BE2C (cell line): ENCODE measurements at regions not wholly inside any gene's neighbourhood (a gene's known extent, or its start where the extent isn't known, plus 50 kb on each side); places are given as distances from the start of the nearest gene placed in this dataset.

Experiments used
- DNase-seq: peaks from one replicate; pipeline ENCODE4 v3.0.0-alpha.2; 2020
- H3K27me3 ChIP-seq: fragments of 250-450 bp; sonication (Bioruptor Pico); 2 replicates; pipeline ENCODE4 v1.5.1; 2020; ENCODE audit warnings: mild to moderate bottlenecking
- H3K36me3 ChIP-seq: fragments of 250-450 bp; sonication (Bioruptor Pico); 2 replicates; pipeline ENCODE4 v1.5.1; 2020; ENCODE audit warnings: mild to moderate bottlenecking
- H3K4me1 ChIP-seq: fragments of 250-450 bp; sonication (Bioruptor Pico); 2 replicates; pipeline ENCODE4 v1.5.1; 2020
- H3K4me3 ChIP-seq: 2 replicates; pipeline ENCODE4 v1.5.1; 2011; ENCODE audit warnings: low read depth, low read length
- H3K9me3 ChIP-seq: fragments of 250-450 bp; sonication (Bioruptor Pico); 2 replicates; pipeline ENCODE4 v1.5.1; 2020
- CTCF ChIP-seq: IDR thresholded peaks from 2 replicates; pipeline ENCODE4 v1.5.1; 2012; ENCODE audit warnings: mild to moderate bottlenecking, low read depth, low read length

- Histone ChIP-seq H3K27me3 (peaks cover 8% of the 10 kb centered on the region), H3K9me3 (no peaks in the 10 kb centered on the region), H3K4me3 (no peak overlapping the region), H3K36me3 (no peaks in the 10 kb centered on the region), H3K4me1 (no peaks in the 10 kb centered on the region)
- no peak for DNase-seq
- no peak for TF ChIP-seq CTCF
Measured at GRCh38 chr11:71354394-71355105, 93.6 kb downstream of the DHCR7 start.

DNA sequence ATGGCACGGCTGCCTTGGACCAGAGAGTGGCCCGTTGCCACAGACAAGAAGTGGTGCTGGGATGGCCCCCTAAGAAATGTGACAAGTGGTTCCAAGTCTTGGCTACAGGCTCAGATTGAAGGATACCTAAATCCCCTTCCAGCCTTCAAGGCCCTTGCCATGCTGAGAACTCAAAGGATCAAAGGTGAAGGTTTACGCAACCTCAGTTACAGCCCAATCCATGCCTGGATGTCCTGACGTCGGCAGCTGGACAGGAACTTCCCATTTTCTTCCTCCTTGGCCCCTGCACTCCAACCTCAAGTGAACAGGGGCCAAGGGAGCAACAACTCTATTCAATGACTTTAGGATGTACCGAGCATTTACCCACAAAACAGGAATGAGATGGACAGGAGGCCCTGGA lies 95.4 kb downstream of the DHCR7 start:
- no peak for TF ChIP-seq CTCF
- no peak for DNase-seq
- Histone ChIP-seq H3K4me3 (no peak overlapping the region), H3K27me3 (peaks cover 14% of the 10 kb centered on the region), H3K9me3 (no peaks in the 10 kb centered on the region), H3K4me1 (no peaks in the 10 kb centered on the region), H3K36me3 (no peaks in the 10 kb centered on the region)

DNA sequence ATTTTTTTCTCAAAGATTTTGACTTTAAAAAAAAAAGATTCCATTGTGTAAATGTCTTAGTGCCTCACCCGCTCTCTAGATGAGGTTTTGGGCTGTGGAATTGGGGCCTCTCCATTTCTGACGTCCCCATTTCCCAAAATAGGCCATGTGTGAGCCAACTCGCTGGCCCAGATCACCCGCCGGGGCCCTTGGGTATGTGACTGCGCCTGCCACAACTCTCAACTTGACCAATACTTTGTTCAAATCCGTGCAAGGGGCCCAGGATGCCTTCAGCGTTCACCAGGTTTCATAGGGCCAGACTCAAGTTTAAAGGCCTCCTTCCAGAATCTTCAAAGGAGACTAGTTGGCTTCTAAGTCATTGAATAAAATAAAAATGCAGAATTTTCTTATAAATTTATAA lies 96.0 kb downstream of the DHCR7 start:
- DNase-seq, result no peak
- no peaks in the 10 kb centered on the region for H3K36me3 ChIP-seq
- H3K9me3 ChIP-seq, result no peaks in the 10 kb centered on the region
- H3K27me3 ChIP-seq, result peaks cover 14% of the 10 kb centered on the region
- no peaks in the 10 kb centered on the region for H3K4me1 ChIP-seq
- no peak overlapping the region for H3K4me3 ChIP-seq
- TF ChIP-seq CTCF, result no peak

DNA sequence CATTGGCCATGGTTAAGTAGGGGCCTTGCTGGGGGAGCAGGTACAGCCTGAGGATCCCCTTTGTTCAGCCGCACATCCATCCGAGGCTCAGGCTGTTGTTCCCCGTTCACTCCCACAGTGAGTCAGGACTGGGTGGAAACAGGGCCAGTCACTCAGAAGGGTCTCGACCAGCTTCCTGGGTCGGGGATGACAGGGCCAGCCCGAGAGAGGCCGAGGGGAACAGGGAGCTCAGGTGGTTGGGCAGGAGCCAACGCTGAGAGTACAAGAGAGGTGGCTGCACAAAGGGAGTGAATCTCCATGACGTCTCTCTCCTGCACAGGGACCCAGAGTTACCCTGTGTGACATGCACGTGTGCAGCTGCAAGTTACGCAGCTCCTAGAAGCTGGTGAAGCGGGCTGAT lies 97.2 kb upstream of the SHANK2 start:
- Histone ChIP-seq H3K4me1 (no peaks in the 10 kb centered on the region), H3K27me3 (peaks cover 14% of the 10 kb centered on the region), H3K9me3 (no peaks in the 10 kb centered on the region), H3K36me3 (no peaks in the 10 kb centered on the region), H3K4me3 (no peak overlapping the region)
- no peak for DNase-seq
- no peak for TF ChIP-seq CTCF

DNA sequence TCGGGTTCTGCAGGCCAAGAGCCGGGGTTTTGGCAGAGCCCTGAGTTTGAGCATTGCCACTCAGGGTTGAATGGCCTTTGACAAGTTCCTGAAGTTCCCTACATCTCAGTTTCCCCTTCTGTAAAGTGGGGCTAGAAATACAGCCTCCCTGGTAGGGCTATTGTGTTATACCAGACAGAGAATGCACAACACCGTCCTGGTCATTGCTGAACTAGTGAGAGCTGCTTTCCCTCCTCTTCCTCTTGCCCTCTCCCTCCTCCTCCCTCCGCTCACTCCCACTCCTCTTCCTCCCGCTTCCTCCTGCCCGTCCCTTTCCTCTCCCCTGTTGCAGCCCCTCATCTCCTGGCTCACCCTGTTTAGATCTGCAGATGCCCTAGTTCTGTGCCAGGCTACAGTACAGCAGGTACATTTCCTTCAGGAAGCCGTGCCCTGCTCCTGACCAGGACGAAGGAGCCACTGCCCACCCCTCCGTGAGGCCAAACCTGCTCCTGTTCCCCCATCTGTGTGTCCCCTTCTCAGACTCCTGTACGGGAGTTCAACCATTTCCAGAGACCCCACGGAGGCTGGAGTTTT lies 91.5 kb upstream of the SHANK2 start:
- Histone ChIP-seq H3K36me3 (no peaks in the 10 kb centered on the region), H3K4me1 (no peaks in the 10 kb centered on the region), H3K9me3 (no peaks in the 10 kb centered on the region), H3K4me3 (no peak overlapping the region), H3K27me3 (0 out of 2 replicates have a peak, but pooled peaks cover 2% of the 10 kb centered on the region)
- TF ChIP-seq CTCF, result no peak
- no peak for DNase-seq
